ENCODE measurements at regions not wholly inside any gene's neighbourhood (a gene's known extent, or its start where the extent isn't known, plus 50 kb on each side); places are given as distances from the start of the nearest gene placed in this dataset.

DNA sequence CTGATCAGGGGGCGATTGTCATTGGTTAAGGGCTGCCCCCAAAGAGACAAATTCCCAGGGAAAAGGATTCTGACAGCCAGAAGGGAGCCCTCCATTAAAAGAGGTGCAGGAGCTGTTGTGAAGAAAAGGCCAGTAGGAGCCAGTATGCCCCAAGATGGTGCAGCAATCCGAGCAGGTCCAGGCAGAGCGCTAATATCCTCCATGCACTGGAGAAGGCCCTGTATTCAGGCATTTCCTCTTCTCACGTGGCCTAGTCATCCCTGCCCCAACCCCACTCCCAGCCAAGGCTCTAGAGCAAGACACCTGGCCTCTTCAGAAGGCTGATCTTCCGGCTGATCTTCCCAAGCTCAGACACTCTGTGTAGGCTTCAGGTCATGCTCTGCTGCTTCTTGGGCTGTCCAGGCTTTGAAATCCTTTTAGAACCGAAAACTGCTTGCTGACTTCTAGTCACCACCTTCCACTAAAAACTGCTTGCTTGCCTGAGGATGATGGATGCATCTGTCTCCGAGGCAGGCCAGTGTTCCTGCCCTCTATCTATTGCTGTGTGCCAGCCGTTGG, 77.4 kb downstream of the CYP26A1 start:
- TF ChIP-seq, protein P1, sequence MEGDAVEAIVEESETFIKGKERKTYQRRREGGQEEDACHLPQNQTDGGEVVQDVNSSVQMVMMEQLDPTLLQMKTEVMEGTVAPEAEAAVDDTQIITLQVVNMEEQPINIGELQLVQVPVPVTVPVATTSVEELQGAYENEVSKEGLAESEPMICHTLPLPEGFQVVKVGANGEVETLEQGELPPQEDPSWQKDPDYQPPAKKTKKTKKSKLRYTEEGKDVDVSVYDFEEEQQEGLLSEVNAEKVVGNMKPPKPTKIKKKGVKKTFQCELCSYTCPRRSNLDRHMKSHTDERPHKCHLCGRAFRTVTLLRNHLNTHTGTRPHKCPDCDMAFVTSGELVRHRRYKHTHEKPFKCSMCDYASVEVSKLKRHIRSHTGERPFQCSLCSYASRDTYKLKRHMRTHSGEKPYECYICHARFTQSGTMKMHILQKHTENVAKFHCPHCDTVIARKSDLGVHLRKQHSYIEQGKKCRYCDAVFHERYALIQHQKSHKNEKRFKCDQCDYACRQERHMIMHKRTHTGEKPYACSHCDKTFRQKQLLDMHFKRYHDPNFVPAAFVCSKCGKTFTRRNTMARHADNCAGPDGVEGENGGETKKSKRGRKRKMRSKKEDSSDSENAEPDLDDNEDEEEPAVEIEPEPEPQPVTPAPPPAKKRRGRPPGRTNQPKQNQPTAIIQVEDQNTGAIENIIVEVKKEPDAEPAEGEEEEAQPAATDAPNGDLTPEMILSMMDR (IDR thresholded peaks at IDR 0.05) = no peak
- TF ChIP-seq POLR2A (IDR thresholded peaks at IDR 0.05) (no peak), POLR2AphosphoS5 (IDR thresholded peaks at IDR 0.05) (no peak)

Measured in upper lobe of left lung (tissue), 4 donors.